SK-N-SH (cell line): ENCODE measurements at regions not wholly inside any gene's neighbourhood (a gene's known extent, or its start where the extent isn't known, plus 50 kb on each side); places are given as distances from the start of the nearest gene placed in this dataset.

Source experiments
- CTCF ChIA-PET: fragments of 300-600, 350-600 bp; formaldehyde crosslinking; extraction: SDS; loops from one replicate; lab custom pipeline; 2021; lab: Yijun Ruan, JAX
- POLR2A ChIA-PET: fragments of 350-600 bp; sonication (Branson Sonifier 250); formaldehyde crosslinking; extraction: SDS; loops from one replicate; lab custom pipeline; 2020; ENCODE audit warnings: antibody characterized with exemption, inconsistent platforms; lab: Yijun Ruan, JAX
- DNase-seq: peaks from one replicate; pipeline ENCODE4 v3.0.0; 2012
- H2AFZ ChIP-seq: fragments of 200-600 bp; sonication (generic); 2 replicates; pipeline ENCODE4 v1.8.1; 2016; ENCODE audit warnings: antibody characterized with exemption, mild to moderate bottlenecking, low read depth
- H3F3A ChIP-seq: fragments of 200-600 bp; sonication (generic); replicated peaks from 2 replicates; pipeline ENCODE3; 2016; ENCODE audit warnings: antibody characterized with exemption, mild to moderate bottlenecking; ENCODE audit not compliant: insufficient read depth
- H3K27ac ChIP-seq, 2 experiments: fragments of 200-500 bp in 1 of 2; fragments of 200-600 bp in 1 of 2; sonication (Bioruptor generic) in 1 of 2; sonication (generic), shearing (Covaris generic) in 1 of 2; 2 replicates each; pipeline versions ENCODE4 v1.5.1 to v1.6.1; 2014 to 2016; ENCODE audit warnings: low read depth in 2 of 2, inconsistent platforms in 1 of 2, low read length in 1 of 2, mild to moderate bottlenecking in 1 of 2, mixed read lengths in 1 of 2
- H3K27me3 ChIP-seq: fragments of 200-600 bp; sonication (generic), shearing (Covaris generic); 2 replicates; pipeline ENCODE4 v1.6.1; 2016; ENCODE audit warnings: mixed run types; ENCODE audit not compliant: insufficient read depth
- H3K36me3 ChIP-seq, 2 experiments: fragments of 200-500 bp in 1 of 2; fragments of 200-600 bp in 1 of 2; sonication (Bioruptor generic) in 1 of 2; sonication (generic) in 1 of 2; replicated peaks in 1 of 2; 2 replicates each; pipeline versions ENCODE3 to v1.5.1; 2014 to 2016; ENCODE audit warnings: low read length in 1 of 2, mild to moderate bottlenecking in 1 of 2; ENCODE audit not compliant: insufficient read depth in 2 of 2, control insufficient read depth in 1 of 2
- H3K4me1 ChIP-seq, 2 experiments: fragments of 200-500 bp in 1 of 2; fragments of 200-600 bp in 1 of 2; sonication (Bioruptor generic) in 1 of 2; sonication (generic), shearing (Covaris generic) in 1 of 2; 2 replicates each; pipeline versions ENCODE4 v1.5.1 to v1.6.1; 2014 to 2016; ENCODE audit warnings: low read depth in 1 of 2, low read length in 1 of 2, mixed run types in 1 of 2; ENCODE audit not compliant: insufficient read depth in 2 of 2, control insufficient read depth in 1 of 2
- H3K4me2 ChIP-seq: fragments of 200-600 bp; sonication (generic), shearing (Covaris generic); 2 replicates; pipeline ENCODE4 v1.6.1; 2017; ENCODE audit warnings: mixed run types
- H3K4me3 ChIP-seq, 2 experiments: fragments of 200-500 bp in 1 of 2; fragments of 200-600 bp in 1 of 2; sonication (Bioruptor generic) in 1 of 2; sonication (generic), shearing (Covaris generic) in 1 of 2; 2 replicates each; pipeline versions ENCODE4 v1.5.1 to v1.8.1; 2014 to 2016; ENCODE audit warnings: low read depth in 2 of 2, inconsistent platforms in 1 of 2, low read length in 1 of 2, mild to moderate bottlenecking in 1 of 2, mixed read lengths in 1 of 2, moderate library complexity in 1 of 2
- H3K79me2 ChIP-seq: fragments of 200-600 bp; sonication (generic); 2 replicates; pipeline ENCODE4 v1.8.1; 2017; ENCODE audit warnings: mild to moderate bottlenecking; ENCODE audit not compliant: insufficient read depth
- H3K9ac ChIP-seq: fragments of 200-600 bp; sonication (generic); 2 replicates; pipeline ENCODE4 v1.6.1; 2017; ENCODE audit warnings: mixed run types
- H3K9me2 ChIP-seq: fragments of 200-600 bp; sonication (generic); 2 replicates; pipeline ENCODE4 v1.6.1; 2017; ENCODE audit warnings: mixed run types
- H3K9me3 ChIP-seq: fragments of 200-600 bp; sonication (generic); 2 replicates; pipeline ENCODE4 v1.6.1; 2017; ENCODE audit warnings: mixed run types, mild to moderate bottlenecking, moderate library complexity
- H4K20me1 ChIP-seq: fragments of 200-600 bp; sonication (generic); 2 replicates; pipeline ENCODE4 v1.6.1; 2017; ENCODE audit warnings: mild to moderate bottlenecking, mixed run types; ENCODE audit not compliant: insufficient read depth
- CHD2 ChIP-seq: fragments of 150-350 bp; IDR thresholded peaks from 2 replicates; pipeline ENCODE4 v1.6.1; 2018; ENCODE audit warnings: low read length; ENCODE audit not compliant: partially characterized antibody
- CTCF ChIP-seq: fragments of 200-600 bp; sonication (generic); IDR thresholded peaks from 2 replicates; pipeline ENCODE4 v1.6.1; 2017; ENCODE audit warnings: antibody characterized with exemption, mild to moderate bottlenecking, moderate library complexity
- FOSL2 ChIP-seq: IDR thresholded peaks from 2 replicates; pipeline ENCODE4 v1.4.0; 2012; ENCODE audit warnings: low read depth, mild to moderate bottlenecking, moderate library complexity, borderline replicate concordance
- FOXM1 ChIP-seq: IDR thresholded peaks from 2 replicates; pipeline ENCODE4 v1.4.0; 2012; ENCODE audit warnings: low read depth, mild to moderate bottlenecking
- GABPA ChIP-seq: IDR thresholded peaks from 2 replicates; pipeline ENCODE4 v1.4.0; 2012; ENCODE audit warnings: low read depth, mild to moderate bottlenecking
- IRF3 ChIP-seq: fragments of 150-350 bp; IDR thresholded peaks from 2 replicates; pipeline ENCODE4 v1.6.1; 2016; ENCODE audit warnings: mild to moderate bottlenecking, low read depth, low read length
- JUND ChIP-seq: IDR thresholded peaks from 2 replicates; pipeline ENCODE4 v1.4.0; 2012
- MEF2A ChIP-seq: IDR thresholded peaks from 2 replicates; pipeline ENCODE4 v1.4.0; 2012; ENCODE audit warnings: low read depth, borderline replicate concordance
- NFIC ChIP-seq: IDR thresholded peaks from 2 replicates; pipeline ENCODE4 v1.4.0; 2012; ENCODE audit warnings: borderline replicate concordance
- PBX3 ChIP-seq: IDR thresholded peaks from 2 replicates; pipeline ENCODE4; 2012
- TAF1 ChIP-seq: IDR thresholded peaks from 2 replicates; pipeline ENCODE4 v1.6.1; 2012; ENCODE audit warnings: low read depth, mild to moderate bottlenecking, low read length, moderate library complexity, borderline replicate concordance
- TEAD4 ChIP-seq: IDR thresholded peaks from 2 replicates; pipeline ENCODE4 v1.4.0; 2012; ENCODE audit warnings: mild to moderate bottlenecking, borderline replicate concordance; ENCODE audit not compliant: insufficient read depth
- USF2 ChIP-seq: fragments of 150-350 bp; IDR thresholded peaks from 2 replicates; pipeline ENCODE4 v1.6.1; 2017; ENCODE audit warnings: antibody characterized with exemption, low read length, low read depth, borderline replicate concordance
- WGBS: methylation state at CpG from one replicate; pipeline ENCODE4 v1.1.6; 2017; ENCODE audit warnings: low lambda C conversion rate; 5-methylcytosine and 5-hydroxymethylcytosine counted together

GRCh38 chr1:211198111-211198510 lies 61.1 kb upstream of the RCOR3 start:
- Histone ChIP-seq H3K9me3 (no peaks in the 10 kb centered on the region), H3K79me2 (no peaks in the 10 kb centered on the region), H3K4me2 (no peak overlapping the region), H3K9ac (no peak overlapping the region), H4K20me1 (no peaks in the 10 kb centered on the region), H3F3A (no peaks in the 10 kb centered on the region), H3K4me1 (no peaks in the 10 kb centered on the region), H2AFZ (no peak overlapping the region; the same call in 1 of the 2 replicates), H3K27ac (no peak overlapping the region), H3K36me3 (no peaks in the 10 kb centered on the region), H3K9me2 (no peaks in the 10 kb centered on the region), H3K4me3 (no peak overlapping the region), H3K27me3 (no peaks in the 10 kb centered on the region)
- ChIA-PET POLR2A (no interaction called here), CTCF (no interaction called here)
- 33% methylated on average over 4 of the region's 4 CpGs for WGBS
- no peak for DNase-seq
- peak; percentile 29; the same call in 1 of the 2 replicates for TF ChIP-seq FOSL2
- TF ChIP-seq JUND = peak; percentile 15; the same call in 1 of the 2 replicates
- TF ChIP-seq IRF3 = no peak
- TF ChIP-seq GABPA = no peak

GRCh38 chr1:211196880-211197279 lies 62.3 kb upstream of the RCOR3 start:
- Histone ChIP-seq H3K4me3 (no peak overlapping the region), H3K9me2 (no peaks in the 10 kb centered on the region), H3K36me3 (no peaks in the 10 kb centered on the region), H3K9me3 (no peaks in the 10 kb centered on the region), H3K4me1 (no peaks in the 10 kb centered on the region), H3K27me3 (no peaks in the 10 kb centered on the region), H2AFZ (no peak overlapping the region), H3F3A (no peaks in the 10 kb centered on the region), H3K79me2 (no peaks in the 10 kb centered on the region), H3K4me2 (no peak overlapping the region), H4K20me1 (no peaks in the 10 kb centered on the region), H3K27ac (no peak overlapping the region), H3K9ac (no peak overlapping the region)
- DNase-seq = no peak
- 83% methylated on average over 1 of the region's 1 CpG for WGBS
- POLR2A ChIA-PET = no interaction called here
- CTCF ChIA-PET = interaction anchor here (0.7 kb wide), 1 partner anchor 14 kb away, joined by 3 read pairs; no protein-coding TSS in a partner anchor
- TF ChIP-seq CTCF (no peak), FOSL2 (no peak), CHD2 (no peak), MEF2A (no peak), TEAD4 (no peak), TAF1 (no peak), NFIC (no peak), PBX3 (no peak), USF2 (no peak), GABPA (no peak), FOXM1 (no peak)
